ENCODE measurements at regions not wholly inside any gene's neighbourhood (a gene's known extent, or its start where the extent isn't known, plus 50 kb on each side); places are given as distances from the start of the nearest gene placed in this dataset.
"Not testable (repeated sequence)": the region's sequence is repeated elsewhere in the genome, so short reads cannot be mapped to it uniquely, and the experiment has no call there.

GRCh38 chr11:16603245-16603644 lies 135.2 kb upstream of the C11orf58 start:
- no peak for DNase-seq (ENCODE audit: low read depth in 1 of 2, low spot score in 1 of 2)
- TF ChIP-seq JUND (IDR thresholded peaks at IDR 0.05; ENCODE audit: low read depth): no peak
- in situ Hi-C loops (cut with HindIII; ENCODE audit: low pct_unique_long_range_greater_than_20kb, low sequenced_read_pairs): no loop called here

GRCh38 chr11:16598906-16599305 lies 139.5 kb upstream of the C11orf58 start:
- DNase-seq (ENCODE audit: low read depth in 1 of 2, low spot score in 1 of 2): no peak
- in situ Hi-C loops (cut with HindIII; ENCODE audit: low pct_unique_long_range_greater_than_20kb, low sequenced_read_pairs): no loop called here

DNA sequence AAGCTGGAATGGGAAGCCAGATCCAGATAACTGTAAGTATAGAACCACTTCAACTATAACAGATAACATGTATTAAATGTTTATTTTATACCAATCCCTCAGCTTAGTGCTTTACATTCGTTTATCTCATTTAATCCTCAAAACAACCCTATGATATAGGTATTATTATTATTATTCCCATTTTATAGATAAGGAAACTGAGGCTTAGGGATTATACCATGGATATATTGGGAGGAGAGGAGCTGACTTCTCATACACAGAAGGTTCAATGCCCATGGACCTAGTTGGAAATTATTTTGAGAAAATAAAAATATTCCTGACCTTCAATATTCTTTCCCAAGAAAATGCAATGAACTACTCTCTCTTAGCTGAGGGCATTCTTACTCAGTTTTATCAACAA lies 140.4 kb upstream of the C11orf58 start:
- no peak for TF ChIP-seq JUND (IDR thresholded peaks at IDR 0.05; ENCODE audit: low read depth)
- in situ Hi-C loops (cut with HindIII; ENCODE audit: low pct_unique_long_range_greater_than_20kb, low sequenced_read_pairs): no loop called here
- no peak for DNase-seq (ENCODE audit: low read depth in 1 of 2, low spot score in 1 of 2)

More at GRCh38 chr11:16598906-16599305, 139.5 kb upstream of the C11orf58 start:
- TF ChIP-seq JUND (IDR thresholded peaks at IDR 0.05; ENCODE audit: low read depth): no peak

DNA sequence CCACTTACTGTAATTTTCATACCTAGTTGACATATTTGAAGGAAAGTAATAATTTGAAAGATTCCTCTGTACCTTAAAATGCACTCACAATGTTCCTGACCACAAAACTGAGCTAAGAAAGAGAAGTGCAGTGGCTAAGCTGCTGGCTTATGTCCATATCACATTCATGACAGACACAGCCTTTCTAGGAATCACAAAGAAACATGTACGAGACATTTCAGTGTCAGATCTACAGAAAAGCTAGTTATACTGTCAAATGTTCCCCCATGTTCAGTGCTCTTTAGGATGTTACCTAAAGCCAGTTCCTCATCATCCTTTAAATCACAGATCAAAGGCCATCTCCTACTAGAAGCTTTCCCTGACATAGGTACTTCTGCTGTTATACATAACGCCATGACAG lies 142.2 kb upstream of the C11orf58 start:
- in situ Hi-C loops (cut with HindIII; ENCODE audit: low pct_unique_long_range_greater_than_20kb, low sequenced_read_pairs): no loop called here
- no peak for DNase-seq (ENCODE audit: low read depth in 1 of 2, low spot score in 1 of 2)
- TF ChIP-seq JUND (IDR thresholded peaks at IDR 0.05; ENCODE audit: low read depth): no peak

DNA sequence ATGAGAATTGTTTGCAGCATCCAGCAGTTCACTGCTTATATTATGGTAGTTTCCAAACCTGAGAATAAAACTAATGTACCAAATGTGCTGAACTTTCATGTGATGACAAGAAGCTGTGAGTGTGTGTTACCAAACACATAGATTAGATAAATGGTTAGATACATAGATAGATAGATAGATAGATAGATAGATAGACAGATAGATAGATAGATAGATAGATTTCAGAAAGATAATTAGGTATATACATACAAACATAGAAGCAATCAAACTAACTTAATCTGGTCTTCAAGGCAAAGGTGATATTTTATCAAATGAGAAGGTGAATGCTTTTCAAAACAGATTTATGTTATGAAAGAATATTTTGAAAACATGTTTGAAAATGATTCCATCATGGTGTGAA lies 147.3 kb upstream of the C11orf58 start:
- no peak for DNase-seq (ENCODE audit: low read depth in 1 of 2, low spot score in 1 of 2)
- no peak for TF ChIP-seq JUND (IDR thresholded peaks at IDR 0.05; ENCODE audit: low read depth)
- in situ Hi-C loops (cut with HindIII; ENCODE audit: low pct_unique_long_range_greater_than_20kb, low sequenced_read_pairs): no loop called here

GRCh38 chr11:16587670-16588069 lies 150.8 kb upstream of the C11orf58 start:
- in situ Hi-C loops (cut with HindIII; ENCODE audit: low pct_unique_long_range_greater_than_20kb, low sequenced_read_pairs): no loop called here
- no peak for TF ChIP-seq JUND (IDR thresholded peaks at IDR 0.05; ENCODE audit: low read depth)
- no peak for DNase-seq (ENCODE audit: low read depth in 1 of 2, low spot score in 1 of 2)

GRCh38 chr11:16584569-16584968 lies 153.9 kb upstream of the C11orf58 start:
- no peak for TF ChIP-seq JUND (IDR thresholded peaks at IDR 0.05; ENCODE audit: low read depth)
- DNase-seq (ENCODE audit: low read depth in 1 of 2, low spot score in 1 of 2): no peak
- in situ Hi-C loops (cut with HindIII; ENCODE audit: low pct_unique_long_range_greater_than_20kb, low sequenced_read_pairs): no loop called here

- DNase-seq (ENCODE audit: low read depth in 1 of 2, low spot score in 1 of 2); in situ Hi-C loops (cut with HindIII; ENCODE audit: low pct_unique_long_range_greater_than_20kb, low sequenced_read_pairs): not testable (repeated sequence)
These were observed 157.4 kb upstream of the C11orf58 start for GRCh38 chr11:16581078-16581477.

- in situ Hi-C loops (cut with HindIII; ENCODE audit: low pct_unique_long_range_greater_than_20kb, low sequenced_read_pairs): no loop called here
- no peak for TF ChIP-seq JUND (IDR thresholded peaks at IDR 0.05; ENCODE audit: low read depth)
- no peak for DNase-seq (ENCODE audit: low read depth in 1 of 2, low spot score in 1 of 2)
These were observed 161.0 kb upstream of the C11orf58 start for GRCh38 chr11:16577490-16577889.

DNA sequence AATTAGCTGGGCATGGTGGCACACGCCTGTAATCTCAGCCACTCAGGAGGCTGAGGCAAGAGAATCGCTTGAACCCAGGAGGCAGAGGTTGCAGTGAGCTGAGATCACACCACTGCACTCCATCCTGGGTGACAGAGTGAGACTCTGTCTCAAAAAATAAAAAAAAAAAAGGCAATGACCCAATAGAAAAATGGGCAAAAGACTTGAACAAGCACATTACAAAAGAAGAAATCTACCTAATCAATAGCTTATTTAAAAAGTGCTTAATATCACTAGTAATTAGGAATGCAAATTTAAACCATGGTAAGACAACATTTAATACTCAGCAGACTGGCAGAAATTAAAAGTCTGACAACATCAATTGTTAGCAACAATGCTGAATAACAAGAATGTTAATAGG lies 163.6 kb upstream of the C11orf58 start:
- DNase-seq (ENCODE audit: low read depth in 1 of 2, low spot score in 1 of 2); in situ Hi-C loops (cut with HindIII; ENCODE audit: low pct_unique_long_range_greater_than_20kb, low sequenced_read_pairs): not testable (repeated sequence)

GRCh38 chr11:16572945-16573344 lies 165.5 kb upstream of the C11orf58 start:
- in situ Hi-C loops (cut with HindIII; ENCODE audit: low pct_unique_long_range_greater_than_20kb, low sequenced_read_pairs): no loop called here
- DNase-seq (ENCODE audit: low read depth in 1 of 2, low spot score in 1 of 2): no peak
- no peak for TF ChIP-seq JUND (IDR thresholded peaks at IDR 0.05; ENCODE audit: low read depth)

DNA sequence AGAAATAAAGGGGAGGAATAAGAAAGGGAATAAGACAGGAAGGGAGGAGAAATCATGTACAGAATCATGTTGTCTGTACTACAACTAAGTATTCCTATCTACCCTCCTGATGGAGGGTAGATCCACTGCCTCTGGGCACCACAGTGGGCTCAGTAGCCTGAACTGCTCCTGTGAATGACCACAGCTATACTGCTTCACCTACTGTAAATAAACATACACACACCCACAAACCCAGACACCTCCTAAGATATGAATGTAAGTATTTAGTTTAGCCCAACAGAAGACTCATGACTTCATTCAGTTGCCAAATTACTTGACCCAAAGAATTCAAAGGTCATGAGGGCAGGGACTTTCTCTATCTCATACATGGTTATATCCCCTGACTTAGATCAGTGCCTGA lies 177.3 kb upstream of the C11orf58 start:
- DNase-seq (ENCODE audit: low read depth in 1 of 2, low spot score in 1 of 2): no peak
- TF ChIP-seq JUND (IDR thresholded peaks at IDR 0.05; ENCODE audit: low read depth): no peak

GRCh38 chr11:16558494-16558893 lies 180.0 kb upstream of the C11orf58 start:
- in situ Hi-C loops (cut with HindIII; ENCODE audit: low pct_unique_long_range_greater_than_20kb, low sequenced_read_pairs): no loop called here
- TF ChIP-seq JUND (IDR thresholded peaks at IDR 0.05; ENCODE audit: low read depth): no peak
- no peak for DNase-seq (ENCODE audit: low read depth in 1 of 2, low spot score in 1 of 2)

More for the DNA sequence above, 177.3 kb upstream of the C11orf58 start:
- in situ Hi-C loops (cut with HindIII; ENCODE audit: low pct_unique_long_range_greater_than_20kb, low sequenced_read_pairs): no loop called here

DNA sequence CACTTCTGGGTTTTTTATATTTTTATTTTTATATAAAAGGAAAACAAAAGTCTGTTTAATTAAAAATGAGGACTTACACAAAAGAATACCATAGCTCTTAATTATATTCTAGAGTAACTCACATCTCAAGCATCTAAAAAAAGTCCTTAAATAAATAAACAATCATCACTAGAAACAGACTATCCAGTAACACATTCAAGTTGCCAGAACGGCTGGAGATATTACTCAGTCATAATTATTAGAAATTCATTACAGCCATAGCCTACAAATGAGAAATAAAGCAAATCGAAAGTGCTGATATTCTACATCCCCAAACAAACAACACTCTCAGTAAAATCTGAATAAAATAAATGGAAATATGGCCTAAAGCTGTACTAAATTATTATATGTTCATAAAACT lies 182.5 kb upstream of the C11orf58 start:
- DNase-seq (ENCODE audit: low read depth in 1 of 2, low spot score in 1 of 2): no peak
- in situ Hi-C loops (cut with HindIII; ENCODE audit: low pct_unique_long_range_greater_than_20kb, low sequenced_read_pairs): no loop called here

More for the DNA sequence above, 182.5 kb upstream of the C11orf58 start:
- no peak for TF ChIP-seq JUND (IDR thresholded peaks at IDR 0.05; ENCODE audit: low read depth)

Measured in T47D (cell line).